ENCODE measurements at regions not wholly inside any gene's neighbourhood (a gene's known extent, or its start where the extent isn't known, plus 50 kb on each side); places are given as distances from the start of the nearest gene placed in this dataset.

DNA sequence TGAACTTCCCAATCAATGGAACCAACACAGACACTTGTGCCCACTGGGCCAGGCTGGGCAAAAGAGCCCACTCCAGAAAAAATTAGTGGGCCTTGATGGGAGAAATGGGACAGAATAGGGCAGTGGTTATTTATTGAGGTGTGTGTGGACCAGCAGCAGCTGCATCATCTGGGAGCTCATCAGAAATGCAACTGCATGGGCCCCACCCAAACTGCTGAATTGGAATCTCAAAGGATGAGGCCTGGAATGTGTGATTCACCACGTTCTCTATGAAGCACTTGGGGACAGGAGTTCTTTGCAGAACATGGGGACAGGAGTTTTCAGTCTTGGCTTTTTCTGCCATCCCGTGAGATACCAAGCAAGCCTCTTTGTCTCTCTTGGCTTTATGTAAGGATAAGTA is 255.6 kb upstream of the PLET1 start:
- H3K27me3 ChIP-seq (ENCODE audit: control insufficient read depth in 2 of 2, insufficient read depth in 2 of 2, low read length in 2 of 2) = no peaks in the 10 kb centered on the region
- H3K4me1 ChIP-seq (ENCODE audit: control insufficient read depth in 1 of 2, insufficient read depth in 2 of 2, low read length in 2 of 2) = peaks cover 0 to 7% of the 10 kb centered on the region in 2 donors
- peaks cover 0 to 3% (median 2%) of the 10 kb centered on the region in 3 donors for H3K27me3 Mint-ChIP-seq (ENCODE audit: low read depth in 3 of 3)
- peaks cover 0 to 2% (median 0%) of the 10 kb centered on the region in 7 donors for H3K9me3 Mint-ChIP-seq
- no peak overlapping the region for H3K9ac ChIP-seq (ENCODE audit: insufficient read depth, low read length, poor library complexity, severe bottlenecking)
- 86% methylated on average over 1 of the region's 2 CpGs for whole genome bisulfite sequencing (ENCODE audit: insufficient coverage)
- no peaks in the 10 kb centered on the region for H3K79me2 ChIP-seq (ENCODE audit: insufficient read depth, low read length)
- no peaks in the 10 kb centered on the region for H3K36me3 Mint-ChIP-seq
- no peak overlapping the region for H3K27ac ChIP-seq (ENCODE audit: low read depth in 1 of 2, low read length in 2 of 2)
- H3K4me3 Mint-ChIP-seq = no peak overlapping the region
- H2AFZ ChIP-seq (ENCODE audit: insufficient read depth, low read depth, low read length, poor library complexity, severe bottlenecking) = no peak overlapping the region
- DNase-seq = no peak
- no peaks in the 10 kb centered on the region for H4K20me1 ChIP-seq (ENCODE audit: insufficient read depth, low read length)
- no peak overlapping the region for H3K4me3 ChIP-seq (replicated peaks in 1 of 3; ENCODE audit: low read depth in 2 of 3, low read length in 3 of 3)
- H3K27ac Mint-ChIP-seq = no peak overlapping the region
- intact Hi-C loops (cut with micrococcal nuclease) = no loop called here
- H3K4me1 Mint-ChIP-seq = peaks cover 12% of the 10 kb centered on the region
- no peaks in the 10 kb centered on the region for H3K36me3 ChIP-seq (replicated peaks in 1 of 2; ENCODE audit: control insufficient read depth in 1 of 2, insufficient read depth in 2 of 2, low read length in 2 of 2)
- no peak overlapping the region for H3K4me2 ChIP-seq (replicated peaks; ENCODE audit: extremely low read depth, low read length, poor library complexity, severe bottlenecking)
- TF ChIP-seq, protein P1, sequence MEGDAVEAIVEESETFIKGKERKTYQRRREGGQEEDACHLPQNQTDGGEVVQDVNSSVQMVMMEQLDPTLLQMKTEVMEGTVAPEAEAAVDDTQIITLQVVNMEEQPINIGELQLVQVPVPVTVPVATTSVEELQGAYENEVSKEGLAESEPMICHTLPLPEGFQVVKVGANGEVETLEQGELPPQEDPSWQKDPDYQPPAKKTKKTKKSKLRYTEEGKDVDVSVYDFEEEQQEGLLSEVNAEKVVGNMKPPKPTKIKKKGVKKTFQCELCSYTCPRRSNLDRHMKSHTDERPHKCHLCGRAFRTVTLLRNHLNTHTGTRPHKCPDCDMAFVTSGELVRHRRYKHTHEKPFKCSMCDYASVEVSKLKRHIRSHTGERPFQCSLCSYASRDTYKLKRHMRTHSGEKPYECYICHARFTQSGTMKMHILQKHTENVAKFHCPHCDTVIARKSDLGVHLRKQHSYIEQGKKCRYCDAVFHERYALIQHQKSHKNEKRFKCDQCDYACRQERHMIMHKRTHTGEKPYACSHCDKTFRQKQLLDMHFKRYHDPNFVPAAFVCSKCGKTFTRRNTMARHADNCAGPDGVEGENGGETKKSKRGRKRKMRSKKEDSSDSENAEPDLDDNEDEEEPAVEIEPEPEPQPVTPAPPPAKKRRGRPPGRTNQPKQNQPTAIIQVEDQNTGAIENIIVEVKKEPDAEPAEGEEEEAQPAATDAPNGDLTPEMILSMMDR (IDR thresholded peaks at IDR 0.05) = no peak
- H3K9me3 ChIP-seq (replicated peaks in 1 of 2; ENCODE audit: control insufficient read depth in 1 of 2, insufficient read depth in 1 of 2, low read length in 2 of 2) = no peaks in the 10 kb centered on the region

DNA sequence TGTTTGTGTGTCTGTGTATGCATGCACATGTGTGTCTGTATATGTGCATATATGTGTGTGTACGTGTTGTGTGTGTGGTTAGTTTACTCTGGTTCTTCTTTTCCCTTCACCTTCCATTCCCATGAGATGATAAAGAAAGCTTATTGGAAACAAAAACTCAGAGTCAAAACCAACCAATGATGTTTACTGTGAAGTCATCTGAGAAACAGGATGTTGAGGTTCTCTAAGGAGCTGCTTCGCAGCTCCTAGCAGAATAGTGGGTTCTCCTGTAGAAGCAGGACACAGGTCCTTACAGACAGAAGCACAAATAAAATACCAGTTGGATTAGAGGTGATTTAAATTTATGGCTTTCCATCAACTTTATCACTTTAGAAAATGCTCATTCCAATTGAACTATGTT is 256.1 kb upstream of the PLET1 start:
- Histone ChIP-seq H3K4me3 (replicated peaks in 1 of 3; ENCODE audit: low read depth in 2 of 3, low read length in 3 of 3) (no peak overlapping the region), H3K36me3 (replicated peaks in 1 of 2; ENCODE audit: control insufficient read depth in 1 of 2, insufficient read depth in 2 of 2, low read length in 2 of 2) (no peaks in the 10 kb centered on the region), H3K27ac (ENCODE audit: low read depth in 1 of 2, low read length in 2 of 2) (no peak overlapping the region), H3K79me2 (ENCODE audit: insufficient read depth, low read length) (no peaks in the 10 kb centered on the region), H3K4me2 (replicated peaks; ENCODE audit: extremely low read depth, low read length, poor library complexity, severe bottlenecking) (no peak overlapping the region), H3K9ac (ENCODE audit: insufficient read depth, low read length, poor library complexity, severe bottlenecking) (no peak overlapping the region), H3K4me1 (ENCODE audit: control insufficient read depth in 1 of 2, insufficient read depth in 2 of 2, low read length in 2 of 2) (peaks cover 3 to 10% of the 10 kb centered on the region in 2 donors), H4K20me1 (ENCODE audit: insufficient read depth, low read length) (no peaks in the 10 kb centered on the region), H3K27me3 (ENCODE audit: control insufficient read depth in 2 of 2, insufficient read depth in 2 of 2, low read length in 2 of 2) (no peaks in the 10 kb centered on the region), H3K9me3 (replicated peaks in 1 of 2; ENCODE audit: control insufficient read depth in 1 of 2, insufficient read depth in 1 of 2, low read length in 2 of 2) (no peaks in the 10 kb centered on the region), H2AFZ (ENCODE audit: insufficient read depth, low read depth, low read length, poor library complexity, severe bottlenecking) (no peak overlapping the region)
- H3K9me3 Mint-ChIP-seq = peaks cover 0 to 2% (median 0%) of the 10 kb centered on the region in 7 donors
- intact Hi-C loops (cut with micrococcal nuclease) = no loop called here
- H3K4me3 Mint-ChIP-seq = no peak overlapping the region
- no CpG with 5 or more reads among the region's 2 CpGs for WGBS (ENCODE audit: insufficient coverage)
- no peaks in the 10 kb centered on the region for H3K36me3 Mint-ChIP-seq
- DNase-seq = no peak
- H3K27me3 Mint-ChIP-seq (ENCODE audit: low read depth in 3 of 3) = peaks cover 0 to 3% (median 2%) of the 10 kb centered on the region in 3 donors
- peaks cover 14% of the 10 kb centered on the region for H3K4me1 Mint-ChIP-seq
- TF ChIP-seq, protein P1 (IDR thresholded peaks at IDR 0.05) = no peak
- H3K27ac Mint-ChIP-seq = no peak overlapping the region
